GM12873 (cell line): ENCODE measurements at regions not wholly inside any gene's neighbourhood (a gene's known extent, or its start where the extent isn't known, plus 50 kb on each side); places are given as distances from the start of the nearest gene placed in this dataset.

Experiments
- CTCF ChIP-seq: IDR thresholded peaks from 2 replicates; pipeline ENCODE4 v1.5.1; 2012; ENCODE audit warnings: low read depth, mild to moderate bottlenecking, moderate library complexity, low read length, control low read depth; ENCODE audit not compliant: insufficient read depth; ENCODE audit errors: missing control alignments

DNA sequence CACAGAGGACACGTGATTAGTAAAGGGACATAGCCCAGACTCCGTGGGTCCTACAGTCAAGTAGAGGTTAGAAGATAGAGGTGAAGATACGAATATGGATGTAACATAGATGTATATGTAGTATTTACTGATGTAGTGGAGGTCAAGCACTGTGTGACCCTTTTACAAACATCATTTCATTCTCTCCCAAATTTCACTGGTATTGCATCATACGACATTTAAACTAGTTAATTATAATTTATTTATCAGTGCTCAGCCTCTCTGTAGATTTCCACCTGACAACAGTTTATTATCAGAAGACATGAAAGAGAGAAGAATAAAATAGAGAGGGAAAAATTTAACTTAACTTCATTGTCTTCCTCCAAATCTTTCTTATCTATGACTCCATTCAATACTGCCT lies 927.9 kb upstream of the TMEM132C start:
- TF ChIP-seq CTCF, result no peak

DNA sequence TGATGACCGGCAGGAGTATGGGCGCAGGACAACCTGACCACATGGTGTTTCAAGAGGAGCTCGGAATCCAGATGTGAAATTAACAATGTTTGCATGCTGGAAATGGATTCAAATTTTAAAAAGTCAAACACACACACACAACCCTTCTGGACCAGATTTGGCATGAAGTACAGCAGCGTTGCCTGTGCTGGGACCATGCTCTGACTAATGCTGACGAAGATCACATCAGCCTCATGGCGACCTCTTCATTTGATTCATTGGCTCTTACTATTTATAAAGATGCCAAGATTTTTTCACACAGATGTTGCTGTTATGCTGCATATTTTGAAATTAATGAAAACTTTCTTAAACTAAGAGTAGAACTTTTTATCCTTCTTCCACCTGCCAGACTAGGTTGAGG lies 926.6 kb upstream of the TMEM132C start:
- no peak for TF ChIP-seq CTCF

DNA sequence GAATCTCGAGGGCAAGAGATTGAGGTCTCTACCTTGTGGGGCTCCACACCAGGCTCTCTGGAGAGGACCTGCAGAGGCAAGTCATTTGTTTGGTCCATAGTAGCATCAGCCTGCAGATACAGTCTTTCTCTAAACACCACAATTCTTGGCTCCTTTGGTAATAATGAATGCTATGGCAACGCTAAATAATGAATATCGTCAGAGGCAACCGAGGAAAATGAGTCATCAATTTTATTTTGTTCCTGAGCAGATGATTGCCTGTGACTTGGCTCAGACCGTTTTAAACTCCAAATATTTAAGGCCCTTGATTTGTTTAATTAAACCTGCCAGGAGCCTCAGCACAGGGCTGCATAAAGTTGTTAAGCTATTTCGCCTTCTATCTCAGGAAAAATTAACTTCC lies 924.1 kb upstream of the TMEM132C start:
- no peak for TF ChIP-seq CTCF

GRCh38 chr12:127343940-127344339 lies 923.0 kb upstream of the TMEM132C start:
- TF ChIP-seq CTCF, result no peak

- TF ChIP-seq CTCF, result no peak
Observed at GRCh38 chr12:127351481-127352010, 915.4 kb upstream of the TMEM132C start.

DNA sequence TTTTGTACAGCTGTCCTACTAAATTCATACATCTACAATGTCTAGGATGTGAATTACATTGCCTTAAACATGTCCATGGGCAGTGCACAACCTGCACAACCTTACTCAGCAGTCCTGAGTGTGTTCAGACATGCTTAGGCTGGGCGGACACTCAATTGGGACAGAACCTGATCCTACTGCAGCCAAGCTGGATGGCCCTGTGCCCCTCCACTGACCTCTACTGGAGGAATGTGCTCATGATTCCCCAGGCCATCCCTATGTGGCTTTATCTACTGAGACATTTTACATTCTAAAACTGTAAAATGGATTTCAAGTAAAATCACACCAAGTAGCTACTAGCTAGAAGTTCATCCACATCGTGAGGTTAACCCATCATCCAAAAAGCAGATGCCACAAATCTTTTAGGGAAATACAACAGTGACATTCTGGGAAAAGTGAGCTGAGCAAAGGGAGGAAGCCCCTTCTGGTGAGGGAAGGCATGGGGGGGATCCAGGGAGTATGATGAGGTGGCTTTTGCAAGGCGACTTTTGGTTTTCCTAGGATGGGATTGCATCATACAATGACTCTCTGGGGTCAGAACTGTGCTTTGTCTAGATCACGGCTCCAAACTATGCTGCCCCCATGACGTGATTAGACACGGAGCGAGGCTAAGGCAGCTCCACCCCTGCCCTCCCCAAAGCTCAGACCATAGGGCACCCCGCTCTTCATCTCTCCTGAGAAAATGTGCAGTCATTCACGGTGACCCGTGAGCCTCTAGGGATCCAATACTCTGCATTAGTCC lies 911.7 kb upstream of the TMEM132C start:
- peak; percentile 51 for TF ChIP-seq CTCF

DNA sequence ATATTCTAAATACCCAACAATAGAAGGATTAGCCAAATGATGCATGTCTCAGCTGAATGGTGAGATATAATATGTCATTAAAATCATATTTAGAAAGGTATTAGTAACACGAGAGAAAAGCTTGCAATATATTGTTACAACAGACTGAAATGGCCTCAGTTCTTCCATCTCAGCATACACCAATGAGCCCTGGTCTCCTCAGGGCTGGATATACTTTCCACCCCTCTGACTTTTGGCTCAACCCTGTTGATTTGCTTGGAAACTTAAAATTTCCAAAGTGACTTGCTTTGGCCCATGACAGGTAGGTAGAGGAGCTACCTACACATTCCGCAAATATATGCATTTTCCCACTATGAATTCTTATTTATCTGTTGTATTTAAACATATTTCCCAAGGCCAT lies 908.1 kb upstream of the TMEM132C start:
- no peak for TF ChIP-seq CTCF
